Femur (tissue), 1 donor: ENCODE measurements at regions not wholly inside any gene's neighbourhood (a gene's known extent, or its start where the extent isn't known, plus 50 kb on each side); places are given as distances from the start of the nearest gene placed in this dataset.
A peak's percentile ranks its signal among the peaks of the same experiment; 100 is the strongest.
"Not testable (repeated sequence)": the region's sequence is repeated elsewhere in the genome, so short reads cannot be mapped to it uniquely, and the experiment has no call there.

Experiments
- DNase-seq: peaks from one replicate; pipeline ENCODE4 v3.0.0-alpha.2; 2017

DNA sequence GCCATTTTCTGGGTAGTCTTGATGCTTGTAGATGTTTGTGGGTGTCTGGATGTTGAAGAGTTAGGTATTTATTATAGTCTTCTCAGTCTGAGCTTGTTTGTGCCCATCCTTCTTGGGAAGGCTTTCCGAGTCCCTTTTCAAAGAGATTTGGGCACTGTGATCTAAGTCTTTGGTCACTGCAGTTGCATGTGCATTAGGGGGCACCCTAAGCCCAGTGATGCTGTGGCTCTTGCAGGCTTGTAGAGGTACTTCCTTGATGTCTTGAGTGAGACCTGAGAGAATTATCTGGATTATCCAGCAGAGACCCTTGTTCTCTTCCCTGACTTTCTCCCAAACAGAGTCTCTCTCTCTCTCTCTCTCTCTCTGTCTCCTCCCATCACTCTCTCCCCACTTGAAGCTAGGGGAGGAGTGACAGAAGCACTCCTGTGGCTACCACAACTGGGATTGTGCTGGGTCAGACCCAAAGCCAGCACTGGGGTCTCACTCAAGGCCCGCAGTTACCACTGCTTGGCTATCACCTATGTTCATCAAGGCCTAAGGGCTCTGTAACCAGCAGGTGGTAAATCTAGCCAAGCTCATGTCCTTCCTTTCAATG, 68.5 kb downstream of the TMCO5A start:
- peak; percentile 63 for DNase-seq

- DNase-seq = no peak
Observed at GRCh38 chr15:38004218-38004861, 69.9 kb downstream of the TMCO5A start.

DNA sequence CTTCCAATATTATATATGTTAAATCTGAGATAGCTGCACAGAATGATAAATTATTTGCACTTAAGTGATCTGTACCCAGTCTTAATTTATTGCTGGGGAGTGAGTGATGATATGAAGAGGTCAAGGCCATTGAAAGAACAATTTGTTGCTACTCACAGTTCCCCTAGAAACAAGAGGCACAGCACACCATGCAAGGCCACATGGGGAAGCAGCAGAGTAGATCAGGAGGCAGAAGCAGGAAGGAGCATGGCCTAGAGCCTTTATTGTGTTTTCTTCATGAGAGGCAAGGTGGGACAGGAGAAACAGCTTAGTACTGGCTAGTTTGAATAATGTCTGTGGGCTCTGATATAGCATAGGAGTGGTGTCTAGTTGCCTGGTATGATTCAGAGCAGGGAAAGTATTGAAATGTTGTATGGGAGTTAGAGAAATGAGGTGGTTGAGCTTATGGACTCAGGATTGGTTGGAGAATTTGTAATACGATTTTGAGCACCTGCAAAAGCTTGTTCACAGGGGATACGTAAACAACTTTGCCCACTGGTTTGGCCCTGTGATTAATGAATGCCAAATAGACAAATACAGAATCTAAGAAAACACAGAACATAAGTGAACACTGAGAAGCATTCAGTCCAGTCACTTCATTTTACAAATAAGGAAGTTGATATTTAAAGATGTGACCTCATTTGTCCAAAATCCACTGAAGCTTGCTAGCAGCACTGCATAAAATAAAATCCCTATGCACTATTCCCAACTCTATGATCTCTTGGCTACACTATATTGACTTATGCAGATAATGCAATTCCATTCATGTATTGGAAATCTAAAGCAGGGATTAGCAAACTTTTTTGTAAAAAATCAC, 71.7 kb downstream of the TMCO5A start:
- DNase-seq = no peak

DNA sequence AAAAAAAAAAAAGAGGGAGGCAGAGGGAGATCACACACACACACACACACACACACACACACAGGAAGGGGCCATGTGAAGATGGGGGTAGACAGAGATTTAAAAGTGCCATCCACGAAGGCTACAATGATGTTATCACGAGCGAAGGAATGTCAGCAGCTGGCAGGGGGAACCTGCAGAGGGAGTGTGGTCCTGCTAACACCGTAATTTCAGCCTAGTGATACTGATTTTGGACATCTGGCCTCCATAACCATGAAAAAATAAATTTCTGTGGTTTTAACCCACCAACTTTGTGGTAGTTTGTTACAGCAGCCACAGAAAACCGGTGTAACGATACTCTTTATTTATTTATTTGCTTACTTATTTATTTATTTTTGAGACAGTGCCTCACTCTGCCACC, 76.0 kb downstream of the TMCO5A start:
- no peak for DNase-seq

DNA sequence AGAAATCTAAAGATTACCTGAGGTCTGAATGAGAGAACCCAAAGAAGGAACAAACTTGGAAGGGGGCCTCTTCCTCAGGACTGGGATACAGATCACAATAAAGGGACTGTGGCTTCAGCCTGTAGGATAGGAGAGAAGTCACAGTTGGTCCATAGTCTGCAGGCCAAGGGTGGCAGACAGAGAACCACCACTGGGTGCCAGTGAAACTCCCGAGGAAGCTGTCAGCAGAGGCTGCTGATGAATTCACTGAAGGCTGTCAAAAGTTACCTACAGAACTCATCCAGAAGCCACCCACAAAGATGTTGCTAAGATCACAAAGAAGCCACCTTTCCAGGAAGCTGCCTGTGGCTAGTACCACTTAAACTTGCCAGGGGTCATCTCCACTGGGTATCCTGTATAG, 78.5 kb downstream of the TMCO5A start:
- no peak for DNase-seq

GRCh38 chr15:38017721-38018120, 83.3 kb downstream of the TMCO5A start:
- no peak for DNase-seq

DNA sequence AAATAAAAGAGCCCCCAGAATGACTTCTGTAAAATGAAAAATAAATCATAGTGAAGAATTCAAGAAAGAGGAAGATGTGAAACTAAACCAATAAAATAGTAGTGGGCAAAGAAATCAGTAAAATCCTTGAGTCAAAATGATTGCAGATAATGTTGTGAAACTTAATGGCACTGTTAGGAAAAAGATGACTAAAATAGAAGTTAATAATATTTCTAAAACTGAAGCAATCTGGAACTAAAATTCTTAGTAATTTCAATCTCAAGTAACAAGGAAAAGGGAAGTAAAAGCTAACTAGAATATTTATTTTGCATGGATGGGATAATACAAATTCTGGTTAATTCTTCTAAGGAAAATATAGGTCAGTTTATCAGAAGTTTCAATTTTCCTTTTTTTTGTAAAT, 84.6 kb downstream of the TMCO5A start:
- DNase-seq = no peak

DNA sequence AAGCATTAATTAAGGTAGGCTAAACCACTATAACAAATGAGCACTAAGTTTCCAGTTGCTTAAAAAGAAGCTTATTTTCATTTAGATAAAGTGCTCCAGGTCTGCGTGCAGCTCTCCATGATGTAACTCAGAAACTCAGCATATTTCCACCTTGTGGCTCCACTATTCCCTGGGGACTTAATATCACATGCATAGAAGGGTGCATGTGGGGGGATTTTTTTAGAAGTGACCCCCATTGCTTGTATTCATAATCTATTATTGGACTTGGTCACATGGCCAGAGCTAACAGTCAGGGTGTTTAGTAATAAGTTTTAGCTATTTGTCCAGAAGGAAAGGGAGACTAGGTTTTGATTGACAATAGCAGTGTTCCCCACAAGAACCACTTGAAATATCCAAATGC, 86.8 kb downstream of the TMCO5A start:
- no peak for DNase-seq

DNA sequence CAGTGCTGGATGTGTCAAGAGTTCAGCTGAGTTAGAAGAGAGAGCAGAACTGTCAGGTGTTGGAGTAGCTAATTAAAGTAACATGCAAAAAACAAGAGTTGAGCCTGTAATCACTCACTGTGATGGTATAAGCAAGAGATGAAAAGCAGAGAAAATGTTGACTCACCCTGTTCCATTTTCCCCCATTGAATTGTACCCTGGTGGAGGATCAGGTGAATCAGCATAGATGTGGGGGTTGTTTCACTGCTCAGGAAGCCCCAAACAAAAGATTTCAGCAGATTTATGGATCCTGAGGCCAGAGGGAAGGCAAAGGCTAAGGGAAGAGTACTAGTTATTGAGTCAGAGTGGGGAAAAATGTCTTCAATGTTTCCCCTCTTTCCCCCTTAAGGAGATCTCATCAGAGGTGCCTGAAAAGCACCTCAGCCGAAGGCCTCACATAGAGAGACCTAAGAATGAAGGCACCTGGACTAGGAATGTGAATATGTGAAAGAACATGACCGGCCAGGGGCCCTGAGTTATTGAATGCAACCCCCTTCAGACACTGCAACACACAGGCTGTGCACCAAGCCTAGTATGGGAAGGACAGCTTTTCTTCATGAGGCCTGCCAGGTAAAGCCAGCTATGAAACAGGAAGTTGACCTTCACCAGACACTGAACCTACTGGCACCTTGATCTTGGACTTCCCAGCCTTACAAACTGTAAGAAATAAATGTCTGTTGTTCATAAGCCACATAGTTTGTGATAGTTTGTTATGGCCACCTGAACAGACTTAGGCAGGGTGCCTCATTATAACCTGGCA, 90.1 kb downstream of the TMCO5A start:
- DNase-seq = no peak

GRCh38 chr15:38025656-38026055, 91.2 kb downstream of the TMCO5A start:
- not testable (repeated sequence) for DNase-seq

GRCh38 chr15:38028869-38029268, 94.4 kb downstream of the TMCO5A start:
- DNase-seq = no peak

GRCh38 chr15:38029736-38030135, 95.3 kb downstream of the TMCO5A start:
- no peak for DNase-seq

DNA sequence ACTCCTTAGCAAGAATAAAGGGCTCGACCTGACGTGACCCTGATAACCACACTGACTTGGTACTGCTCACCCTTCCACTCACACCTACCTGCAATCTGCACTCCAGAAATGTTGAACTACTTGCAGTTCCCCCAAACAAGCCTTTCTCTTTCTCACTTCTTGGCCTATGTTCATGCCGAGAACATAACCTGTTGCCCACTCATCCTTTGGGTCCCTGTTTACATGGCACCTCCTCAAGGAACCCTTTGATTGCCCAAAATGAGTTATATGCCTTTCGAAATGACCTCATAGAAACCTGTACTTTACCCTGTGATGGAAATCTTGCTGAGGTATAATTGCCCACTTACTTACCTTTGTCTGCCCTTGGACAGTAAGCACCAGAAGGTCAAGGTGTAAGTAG, 96.2 kb downstream of the TMCO5A start:
- no peak for DNase-seq

GRCh38 chr15:38035701-38036100, 101.3 kb downstream of the TMCO5A start:
- DNase-seq = no peak

DNA sequence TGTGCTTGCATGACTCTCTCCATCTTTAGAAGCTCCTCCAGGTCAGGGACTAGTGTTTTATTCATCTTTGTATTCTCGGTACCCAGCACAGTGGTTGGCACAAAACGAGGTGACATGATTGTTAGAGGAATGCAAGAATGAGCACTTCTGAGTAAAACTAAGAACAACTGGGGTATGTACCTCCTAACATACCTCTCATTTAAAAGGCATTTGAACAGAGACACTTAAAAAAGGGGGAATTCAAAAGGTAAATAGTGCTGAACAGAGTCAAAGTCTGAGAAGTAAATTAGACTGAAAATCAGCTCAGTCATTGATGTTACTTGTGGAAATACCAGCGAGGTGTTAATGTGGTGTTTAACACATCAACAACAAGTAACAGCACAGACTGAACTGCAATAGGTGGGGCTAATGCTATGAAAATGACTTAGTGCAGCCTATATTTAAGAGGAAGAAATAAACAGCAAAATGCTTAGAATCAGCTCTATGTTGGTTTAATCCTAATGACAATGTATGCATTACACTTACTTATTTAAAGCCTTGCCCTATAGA, 102.4 kb downstream of the TMCO5A start:
- DNase-seq = no peak

- DNase-seq = no peak
Observed at GRCh38 chr15:38038659-38039442, 104.4 kb downstream of the TMCO5A start.

- no peak for DNase-seq
Observed at GRCh38 chr15:38040615-38041014, 106.2 kb downstream of the TMCO5A start.

DNA sequence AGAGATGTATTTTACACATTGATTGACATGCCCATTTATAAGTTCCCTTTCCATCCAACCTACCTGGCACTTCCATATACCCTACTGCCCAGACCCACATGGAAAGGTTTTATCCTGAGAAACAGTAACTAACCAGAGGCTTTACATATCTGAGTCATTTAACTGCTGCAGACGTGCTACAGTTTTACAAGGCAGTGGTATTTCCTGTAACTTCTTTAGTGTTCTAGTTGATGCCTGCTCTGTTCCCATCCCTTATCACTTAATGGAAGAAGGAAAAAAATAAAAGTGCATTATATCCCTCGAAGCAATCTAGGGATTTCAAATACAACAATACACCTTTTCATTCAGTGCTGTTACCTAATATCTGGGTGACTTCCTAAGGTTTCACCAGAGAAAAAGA, 107.1 kb downstream of the TMCO5A start:
- no peak for DNase-seq

DNA sequence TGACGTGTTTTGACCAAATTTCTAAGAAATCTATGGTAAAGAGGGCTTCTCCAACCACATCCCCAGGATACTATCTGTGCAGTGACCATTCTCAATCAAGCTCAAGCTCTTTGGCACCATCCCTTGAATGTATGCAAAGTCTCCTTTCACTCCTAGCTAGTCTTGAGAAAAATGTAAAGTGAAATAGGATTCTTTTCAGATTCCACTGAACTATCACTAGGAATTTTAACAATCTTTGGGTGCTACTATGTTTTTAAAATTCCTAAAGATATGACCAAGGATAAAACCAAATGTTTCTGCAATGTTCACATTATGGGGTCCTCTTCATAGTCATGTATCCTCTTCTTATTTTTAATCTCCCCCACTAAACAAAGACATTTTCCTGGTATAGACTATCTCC, 107.8 kb downstream of the TMCO5A start:
- no peak for DNase-seq

DNA sequence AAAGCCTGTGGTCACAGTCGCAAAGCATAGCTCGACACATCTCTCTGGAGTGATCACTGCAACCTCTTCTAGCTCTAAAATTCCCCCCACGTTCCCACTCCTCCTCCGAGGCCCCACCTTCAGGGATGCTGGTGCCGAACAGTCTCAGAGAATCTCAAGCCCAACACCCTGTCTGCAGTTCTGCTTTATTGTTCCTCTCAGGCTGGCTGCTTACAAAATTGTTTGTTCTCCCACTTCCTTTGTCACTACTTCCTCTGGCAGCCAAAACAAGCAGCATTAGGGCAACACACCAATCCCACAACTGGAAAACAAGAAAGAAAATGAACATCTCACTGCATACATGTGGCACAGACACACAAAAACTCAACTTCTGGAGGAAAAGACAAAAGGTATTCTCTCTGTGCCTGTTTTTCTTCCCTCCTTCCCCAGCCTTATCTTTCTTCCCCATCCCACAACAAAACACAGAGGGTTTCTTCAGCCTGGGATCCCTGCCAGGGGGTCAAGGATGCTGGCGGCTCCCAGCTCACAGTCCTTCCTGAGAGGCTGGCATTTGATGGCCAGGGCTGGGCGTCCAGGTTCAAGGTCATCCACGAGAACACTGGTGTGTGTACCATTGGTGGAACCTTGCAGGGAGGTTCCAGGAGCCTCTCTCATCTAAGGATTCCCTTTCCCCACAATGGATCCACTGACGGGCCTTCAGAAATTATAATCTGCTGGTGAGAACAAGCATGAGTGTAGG, 108.4 kb downstream of the TMCO5A start:
- DNase-seq = no peak
